ENCODE measurements at regions not wholly inside any gene's neighbourhood (a gene's known extent, or its start where the extent isn't known, plus 50 kb on each side); places are given as distances from the start of the nearest gene placed in this dataset.
A peak's percentile ranks its signal among the peaks of the same experiment; 100 is the strongest.

GRCh38 chr5:68499987-68500386, 284.4 kb downstream of the PIK3R1 start:
- no peak for DNase-seq

GRCh38 chr5:68500813-68501212, 285.3 kb downstream of the PIK3R1 start:
- no peak for DNase-seq

GRCh38 chr5:68502531-68502930, 287.0 kb downstream of the PIK3R1 start:
- DNase-seq = no peak

- DNase-seq = no peak
Observed at GRCh38 chr5:68504306-68504705, 288.8 kb downstream of the PIK3R1 start.

DNA sequence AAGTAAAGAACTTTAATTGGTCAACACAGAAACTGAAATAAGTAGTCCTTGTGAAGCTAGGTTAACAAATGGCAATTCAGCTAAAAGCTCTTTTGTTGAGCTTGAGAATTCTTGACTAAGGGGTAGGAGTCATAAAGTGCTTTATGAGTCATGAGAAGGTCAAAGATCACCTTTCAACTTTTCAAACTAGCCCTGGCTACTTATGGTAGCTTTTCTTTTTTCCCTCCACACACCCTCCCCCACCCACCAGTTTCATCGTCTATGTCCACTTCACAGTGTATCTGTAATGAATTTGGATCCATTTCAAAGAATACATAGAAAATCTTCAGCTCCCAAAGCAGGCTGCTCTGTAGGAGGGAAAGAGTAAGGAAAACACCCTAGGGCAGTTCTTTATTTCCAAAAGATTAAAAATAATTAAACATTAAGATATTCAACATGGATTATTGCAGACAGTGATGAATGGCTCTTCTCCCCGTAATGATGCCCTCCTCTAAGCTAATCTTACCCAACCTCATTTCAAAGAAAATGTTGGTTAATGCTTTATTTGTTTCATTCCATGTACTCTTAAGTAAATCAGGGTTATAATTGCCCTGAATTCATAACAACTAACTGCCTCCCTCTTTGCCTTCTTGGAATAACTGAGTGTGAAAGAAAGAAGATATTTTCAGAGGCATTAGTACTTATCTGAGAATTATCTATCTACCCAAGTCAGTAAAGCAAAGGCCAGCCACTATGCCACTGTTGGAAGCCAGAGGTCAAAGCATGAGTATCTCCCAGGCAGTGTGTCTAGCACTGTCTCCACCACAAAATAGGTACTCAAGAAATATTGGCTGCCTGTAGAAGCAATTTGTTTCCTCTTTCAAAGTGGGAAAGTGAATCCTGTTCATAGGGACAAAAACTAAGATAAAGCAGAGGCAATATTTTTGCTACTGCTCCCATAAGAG, 290.6 kb downstream of the PIK3R1 start:
- no peak for DNase-seq

DNA sequence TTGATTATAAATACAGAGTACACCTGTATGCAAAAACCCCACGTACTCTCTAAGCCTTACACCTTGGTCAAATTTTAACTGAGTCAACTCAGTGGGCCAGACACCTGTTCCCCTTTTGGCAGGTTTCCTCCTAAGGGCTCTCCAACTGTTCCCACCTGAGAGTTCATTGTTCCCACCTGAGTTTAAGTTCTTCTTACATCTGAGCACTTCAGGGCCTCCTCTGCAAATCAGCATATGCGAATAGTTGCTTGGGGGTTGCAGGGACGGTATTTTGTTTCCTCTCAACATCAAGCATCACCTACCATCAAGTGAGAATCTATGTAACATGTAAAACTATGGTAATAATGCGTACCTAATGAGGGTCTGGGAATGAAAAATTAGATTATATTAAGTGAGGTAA, 300.0 kb downstream of the PIK3R1 start:
- no peak for DNase-seq

- DNase-seq = no peak
Observed at GRCh38 chr5:68518286-68518685, 302.7 kb downstream of the PIK3R1 start.

DNA sequence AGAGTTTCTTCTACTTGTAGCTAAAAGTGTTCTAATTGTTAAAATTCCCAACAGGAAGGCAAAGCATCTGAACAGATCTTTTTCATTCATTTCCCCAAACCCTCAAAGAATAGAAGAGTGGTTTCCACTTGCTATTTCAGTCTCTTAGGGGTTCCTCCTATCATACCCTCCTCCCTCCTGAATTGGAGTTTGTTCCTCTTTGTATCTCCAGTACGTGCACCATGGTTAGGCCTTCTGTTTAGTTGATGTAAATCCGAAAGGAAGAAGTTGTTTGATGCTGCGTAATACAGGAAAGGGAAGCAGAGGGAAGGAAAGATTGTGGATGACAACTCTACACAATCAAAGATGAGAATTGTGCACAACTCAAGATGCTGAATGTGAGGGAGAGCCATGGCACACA, 303.6 kb downstream of the PIK3R1 start:
- DNase-seq = no peak

DNA sequence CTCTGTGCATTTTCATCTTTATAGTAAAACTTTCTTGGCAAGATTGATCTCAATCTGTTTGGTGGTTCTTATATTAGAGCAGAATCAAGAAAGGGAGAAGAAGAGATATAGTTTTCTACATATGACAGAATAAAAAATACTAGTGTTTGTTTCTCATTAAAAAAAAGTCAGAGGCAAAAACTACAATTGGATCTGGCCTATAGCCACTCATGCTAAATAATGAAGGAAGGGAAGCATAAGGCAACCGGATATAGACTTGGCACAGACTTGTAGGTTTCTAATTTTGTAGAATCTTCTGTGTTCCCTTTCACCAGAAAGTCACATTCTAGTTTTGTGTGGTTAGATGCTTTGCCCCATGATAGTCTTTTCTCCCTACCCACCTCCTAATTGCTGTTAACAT, 306.2 kb downstream of the PIK3R1 start:
- no peak for DNase-seq

GRCh38 chr5:68522863-68523262, 307.3 kb downstream of the PIK3R1 start:
- no peak for DNase-seq

- no peak for DNase-seq
Observed at GRCh38 chr5:68528821-68529273, 313.3 kb downstream of the PIK3R1 start.

DNA sequence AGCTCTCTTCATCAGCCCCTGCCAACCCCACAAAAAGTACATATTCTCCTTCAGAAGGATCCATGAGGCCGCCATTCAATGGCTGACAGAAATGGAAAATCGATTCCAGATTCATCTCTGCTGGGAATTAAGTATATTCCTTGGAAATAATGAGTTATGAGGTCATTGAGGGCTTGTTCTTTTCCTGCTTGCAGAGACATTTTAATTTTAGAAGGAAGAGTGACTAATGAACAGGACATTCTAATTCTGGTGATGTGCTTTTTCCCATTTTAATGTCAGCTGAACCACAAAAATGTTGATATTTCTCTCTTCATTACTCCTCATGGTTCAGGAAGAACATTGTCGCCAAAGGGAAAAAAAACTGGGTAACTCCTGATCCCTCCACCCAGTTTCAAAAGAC, 314.0 kb downstream of the PIK3R1 start:
- DNase-seq = no peak

GRCh38 chr5:68531970-68532369, 316.4 kb downstream of the PIK3R1 start:
- DNase-seq = no peak

- DNase-seq = no peak
Observed at GRCh38 chr5:68533051-68533450, 317.5 kb downstream of the PIK3R1 start.

DNA sequence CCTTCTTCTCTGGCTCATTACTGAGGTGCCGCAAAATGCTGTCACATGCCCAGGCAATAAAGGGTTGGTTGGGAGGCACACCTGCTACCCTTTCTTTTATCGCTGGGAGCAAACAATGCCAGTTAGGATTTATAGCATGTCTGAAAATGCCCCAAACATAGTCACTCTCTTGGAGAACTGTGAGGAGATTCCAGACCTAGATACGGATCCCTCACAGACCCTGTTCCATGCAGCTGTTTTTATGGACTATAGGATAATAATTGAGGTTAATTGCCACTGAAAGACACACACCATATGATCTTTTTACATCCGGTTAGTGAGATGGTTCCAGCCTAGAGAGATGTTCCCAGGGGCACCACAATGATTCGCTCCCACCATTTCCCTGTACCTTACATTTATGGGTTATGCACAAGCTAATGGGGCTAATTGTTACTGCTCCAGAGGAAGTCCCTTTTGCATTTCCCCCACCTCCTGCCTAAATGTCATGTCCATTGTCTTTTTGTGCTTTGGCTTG, 318.1 kb downstream of the PIK3R1 start:
- DNase-seq = peak; percentile 81

DNA sequence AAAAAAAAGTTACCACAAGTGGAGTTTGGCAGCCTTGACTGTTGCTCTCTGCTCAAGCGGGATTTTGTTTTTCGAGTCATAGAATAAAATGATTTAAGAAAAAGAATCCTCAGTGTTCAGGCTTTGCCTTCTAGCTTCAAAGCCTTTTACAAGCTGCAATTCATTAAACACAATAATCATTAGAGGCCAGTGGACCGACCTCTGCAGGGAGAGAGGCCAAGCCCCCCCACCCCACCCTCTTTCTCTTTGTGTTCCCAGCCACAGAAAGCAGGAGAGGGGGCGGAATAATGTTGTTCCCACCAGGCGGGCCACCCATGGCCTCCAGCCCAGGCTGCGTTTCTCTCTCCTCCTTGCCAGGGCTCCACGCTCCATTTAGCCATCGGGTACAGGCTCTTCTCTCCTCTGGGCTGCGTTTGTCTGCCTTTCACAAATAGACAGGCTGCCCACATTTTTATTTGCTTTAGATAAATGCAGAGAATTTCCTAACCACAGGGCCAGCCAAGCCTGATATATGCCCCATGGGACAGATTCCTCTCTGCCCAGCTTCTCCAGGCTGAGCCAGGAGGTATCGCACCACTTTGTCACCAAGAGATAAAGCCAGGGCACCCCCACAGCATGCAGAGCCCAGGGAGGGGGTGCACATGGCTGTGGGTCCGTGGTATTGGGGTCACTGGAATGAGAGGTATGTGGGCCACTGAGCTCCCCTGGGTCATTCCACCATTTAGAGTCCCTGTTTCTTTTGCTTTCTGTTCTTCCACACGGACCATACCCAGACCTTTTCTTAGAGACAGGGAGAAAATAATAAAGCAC, 318.8 kb downstream of the PIK3R1 start:
- no peak for DNase-seq

GRCh38 chr5:68534956-68535520, 319.5 kb downstream of the PIK3R1 start:
- no peak for DNase-seq

GRCh38 chr5:68538814-68539420, 323.4 kb downstream of the PIK3R1 start:
- DNase-seq = no peak

DNA sequence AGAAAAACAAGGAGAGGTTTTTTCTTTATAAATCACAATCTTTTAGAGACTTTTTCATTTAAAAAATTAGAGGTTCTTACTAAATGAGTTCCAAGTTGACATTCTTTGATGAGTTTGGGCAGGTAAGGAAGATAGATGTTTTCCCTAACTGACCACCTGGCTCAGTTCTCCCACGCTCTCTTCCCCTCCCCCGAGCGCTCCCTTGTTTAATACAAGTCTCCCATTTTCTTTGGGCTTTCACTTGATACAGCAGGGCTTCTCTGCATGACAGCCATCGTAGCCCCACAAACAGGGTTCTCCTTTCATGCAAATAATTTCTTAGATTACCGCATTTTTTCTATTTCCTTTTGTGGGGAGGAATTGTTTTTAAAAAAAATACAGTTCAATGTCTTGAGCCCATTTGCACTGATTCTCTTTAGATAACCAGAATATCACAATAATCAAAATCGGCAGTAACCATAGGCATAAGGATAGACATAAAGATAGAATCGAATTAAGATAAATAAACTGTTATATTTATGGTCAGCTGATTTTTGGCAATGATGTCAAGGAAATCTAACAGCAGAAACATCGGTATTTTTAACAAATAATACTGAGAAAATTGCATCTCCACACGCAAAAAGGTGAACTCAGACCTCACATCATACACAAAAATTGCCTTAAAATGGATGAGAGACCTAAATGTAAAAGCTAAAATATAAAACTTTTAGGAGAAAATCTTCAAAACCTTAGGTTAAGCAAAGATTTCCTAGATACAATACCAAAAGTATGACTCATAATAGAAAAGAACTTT, 325.4 kb downstream of the PIK3R1 start:
- no peak for DNase-seq

GRCh38 chr5:68542207-68542606, 326.7 kb downstream of the PIK3R1 start:
- no peak for DNase-seq

DNA sequence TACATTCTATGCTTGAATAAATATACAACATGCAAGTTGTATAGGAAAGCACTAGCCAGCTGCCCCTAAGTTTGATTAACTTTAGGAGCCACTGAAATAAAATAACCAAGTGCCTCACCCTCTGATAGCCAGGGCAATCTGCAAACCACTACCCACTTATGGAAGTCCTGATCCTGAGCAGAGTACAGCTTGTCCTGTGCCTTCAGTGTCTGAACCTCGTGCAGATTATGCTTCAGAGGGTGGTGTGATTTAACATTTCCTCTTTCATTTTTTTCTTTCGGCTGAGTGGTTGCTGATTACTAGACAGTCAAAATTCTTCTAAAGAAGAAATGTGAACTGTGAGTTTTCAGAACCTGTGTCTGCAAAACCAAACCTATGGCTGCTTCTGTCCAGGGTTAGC, 327.7 kb downstream of the PIK3R1 start:
- DNase-seq = no peak

DNA sequence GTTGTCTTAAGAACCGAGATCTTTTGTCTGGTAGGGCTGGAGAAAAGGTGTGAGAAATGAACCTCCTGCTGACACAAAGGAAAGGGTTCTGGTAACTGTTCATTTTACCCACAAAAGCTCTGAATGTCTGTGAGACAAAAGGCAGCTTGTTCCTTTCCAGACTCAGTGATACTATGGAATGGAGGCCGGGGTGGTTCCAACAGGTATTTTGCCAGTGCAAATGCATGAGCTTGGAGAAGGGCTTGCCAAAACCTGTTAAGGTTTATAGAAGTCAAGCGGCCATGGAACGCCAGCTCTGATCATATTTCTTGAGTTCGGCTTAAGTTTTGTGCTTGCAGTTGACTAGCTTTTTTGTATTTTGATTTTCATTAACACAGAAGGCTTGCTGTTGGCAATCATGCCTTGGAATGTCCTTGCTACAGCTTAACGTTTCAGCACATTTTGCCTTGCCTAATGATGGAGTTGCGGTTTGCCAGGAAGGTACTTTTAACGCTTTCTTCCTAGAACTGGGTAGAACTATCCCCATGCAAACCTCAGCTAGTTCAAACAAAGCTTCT, 328.6 kb downstream of the PIK3R1 start:
- DNase-seq = no peak
